SKM-1 (cell line): ENCODE measurements at regions not wholly inside any gene's neighbourhood (a gene's known extent, or its start where the extent isn't known, plus 50 kb on each side); places are given as distances from the start of the nearest gene placed in this dataset.

Experiments used
- DNase-seq: peaks from one replicate; lab custom pipeline; 2025; ENCODE audit not compliant: unreplicated experiment; lab: John Stamatoyannopoulos, UW

GRCh38 chr9:120292606-120293005, 287.4 kb downstream of the CDK5RAP2 start:
- no peak for DNase-seq

GRCh38 chr9:120291050-120291449, 288.9 kb downstream of the CDK5RAP2 start:
- no peak for DNase-seq

- DNase-seq = no peak
Observed at GRCh38 chr9:120289990-120290975, 289.7 kb downstream of the CDK5RAP2 start.

- DNase-seq = no peak
Observed at GRCh38 chr9:120289098-120289497, 290.9 kb downstream of the CDK5RAP2 start.

GRCh38 chr9:120286530-120286929, 293.4 kb downstream of the CDK5RAP2 start:
- DNase-seq = no peak

- no peak for DNase-seq
Observed at GRCh38 chr9:120284821-120285220, 295.1 kb downstream of the CDK5RAP2 start.

GRCh38 chr9:120281665-120282064, 298.3 kb downstream of the CDK5RAP2 start:
- no peak for DNase-seq

GRCh38 chr9:120267929-120268328, 312.0 kb downstream of the CDK5RAP2 start:
- DNase-seq = no peak

- no peak for DNase-seq
Observed at GRCh38 chr9:120265791-120266190, 314.2 kb downstream of the CDK5RAP2 start.

- DNase-seq = no peak
Observed at GRCh38 chr9:120264528-120264927, 315.4 kb downstream of the CDK5RAP2 start.

- DNase-seq = no peak
Observed at GRCh38 chr9:120263836-120264235, 316.1 kb downstream of the CDK5RAP2 start.

GRCh38 chr9:120261419-120261818, 318.5 kb downstream of the CDK5RAP2 start:
- DNase-seq = no peak

GRCh38 chr9:120259100-120259499, 320.9 kb downstream of the CDK5RAP2 start:
- no peak for DNase-seq

GRCh38 chr9:120258096-120258495, 321.9 kb downstream of the CDK5RAP2 start:
- DNase-seq = no peak

- no peak for DNase-seq
Observed at GRCh38 chr9:120257483-120257882, 322.5 kb downstream of the CDK5RAP2 start.

GRCh38 chr9:120256146-120256545, 323.8 kb downstream of the CDK5RAP2 start:
- no peak for DNase-seq

- DNase-seq = no peak
Observed at GRCh38 chr9:120252248-120252647, 327.7 kb downstream of the CDK5RAP2 start.

- DNase-seq = no peak
Observed at GRCh38 chr9:120242116-120242811, 337.7 kb downstream of the CDK5RAP2 start.

- DNase-seq = no peak
Observed at GRCh38 chr9:120236596-120236995, 343.4 kb downstream of the CDK5RAP2 start.

- no peak for DNase-seq
Observed at GRCh38 chr9:120235081-120235480, 344.9 kb downstream of the CDK5RAP2 start.

GRCh38 chr9:120230227-120230626, 349.7 kb downstream of the CDK5RAP2 start:
- no peak for DNase-seq

GRCh38 chr9:120221844-120222243, 358.1 kb downstream of the CDK5RAP2 start:
- no peak for DNase-seq
